HEK293T (cell line): ENCODE measurements at regions not wholly inside any gene's neighbourhood (a gene's known extent, or its start where the extent isn't known, plus 50 kb on each side); places are given as distances from the start of the nearest gene placed in this dataset.

Source experiments
- BHLHE40 ChIP-seq: fragments of 450-650 bp; IDR thresholded peaks from 2 replicates; pipeline ENCODE4 v1.6.1; 2016; ENCODE audit warnings: mild to moderate bottlenecking, moderate library complexity, borderline replicate concordance
- CTBP1 ChIP-seq: fragments of 450-650 bp; IDR thresholded peaks from 2 replicates; pipeline ENCODE4 v1.6.1; 2016; ENCODE audit warnings: borderline replicate concordance
- FOXA1 ChIP-seq: fragments of 450-650 bp; IDR thresholded peaks from 2 replicates; pipeline ENCODE4 v1.6.1; 2016; ENCODE audit warnings: mild to moderate bottlenecking
- FOXM1 ChIP-seq: fragments of 450-650 bp; IDR thresholded peaks from 2 replicates; pipeline ENCODE4 v1.6.1; 2017; ENCODE audit warnings: mild to moderate bottlenecking, borderline replicate concordance
- HDGF ChIP-seq: fragments of 450-650 bp; IDR thresholded peaks from 2 replicates; pipeline ENCODE4 v1.6.1; 2017; ENCODE audit warnings: antibody characterized with exemption, borderline replicate concordance
- NFRKB ChIP-seq: fragments of 450-650 bp; IDR thresholded peaks from 2 replicates; pipeline ENCODE4 v1.6.1; 2016; ENCODE audit warnings: mild to moderate bottlenecking, moderate library complexity
- PKNOX1 ChIP-seq: fragments of 450-650 bp; IDR thresholded peaks from 2 replicates; pipeline ENCODE4 v1.6.1; 2016
- SP1 ChIP-seq: fragments of 450-650 bp; IDR thresholded peaks from 2 replicates; pipeline ENCODE4 v1.6.1; 2017
- SUZ12 ChIP-seq: fragments of 450-650 bp; IDR thresholded peaks from 2 replicates; pipeline ENCODE4 v1.6.1; 2016; ENCODE audit warnings: mild to moderate bottlenecking
- TARDBP ChIP-seq: fragments of 450-650 bp; IDR thresholded peaks from 2 replicates; pipeline ENCODE4 v1.6.1; 2016

- TF ChIP-seq SUZ12 (no peak), TARDBP (no peak), FOXM1 (no peak), SP1 (no peak), CTBP1 (no peak), HDGF (no peak), PKNOX1 (no peak), BHLHE40 (no peak), NFRKB (no peak), FOXA1 (no peak)
Observed at GRCh38 chr22:22184277-22184807, 60.2 kb upstream of the VPREB1 start.
